GM12878 (cell line): ENCODE measurements at regions not wholly inside any gene's neighbourhood (a gene's known extent, or its start where the extent isn't known, plus 50 kb on each side); places are given as distances from the start of the nearest gene placed in this dataset.

Experiments used
- ATAC-seq: fragments of 200-7000 bp; cut with Tn5 transposase; 3 replicates; pipeline ENCODE4 v1.9.1; 2020; ENCODE audit warnings: mild to moderate bottlenecking, moderate library complexity
- BruUV-seq: library from RNA; stranded (reverse); fragments of 400-500 nt; replicated peaks from 2 replicates; lab custom pipeline; 2021; lab: Mats Ljungman, UMichigan
- CTCF ChIA-PET: fragments of 300-600 bp; sonication (Branson Sonifier 250); formaldehyde crosslinking; extraction: SDS; loops from one replicate; lab custom pipeline; 2021; ENCODE audit warnings: inconsistent platforms; lab: Yijun Ruan, JAX
- POLR2A ChIA-PET: fragments of 350-600 bp; formaldehyde crosslinking; extraction: SDS; loops from one replicate; lab custom pipeline; 2021; ENCODE audit warnings: inconsistent platforms; lab: Charles Lee
- RAD21 ChIA-PET: fragments of 300-600 bp; sonication (Branson Sonifier 250); formaldehyde crosslinking; loops from one replicate; lab custom pipeline; 2023; ENCODE audit warnings: antibody characterized with exemption; ENCODE audit not compliant: unreplicated experiment; lab: Charles Lee
- SMC1A ChIA-PET: fragments of 300-600 bp; sonication (Branson Sonifier 250); formaldehyde crosslinking; loops from one replicate; lab custom pipeline; 2023; ENCODE audit not compliant: unreplicated experiment, uncharacterized antibody; lab: Charles Lee
- DNase-seq: peaks from one replicate; pipeline ENCODE4 v3.0.0-alpha.2; 2011; ENCODE audit warnings: low read depth, low spot score
- FAIRE-seq: peaks from 3 replicates; lab custom pipeline; 2011; peaks lifted over from hg19 to GRCh38; lab: Jason Lieb, UNC
- H2AFZ ChIP-seq: 2 replicates; pipeline ENCODE4 v1.6.0; 2011; ENCODE audit warnings: low read depth, low read length, control low read depth; ENCODE audit not compliant: control insufficient read depth
- H3K27ac ChIP-seq: 2 replicates; pipeline ENCODE4 v1.5.1; 2011; ENCODE audit warnings: control low read depth; ENCODE audit not compliant: control insufficient read depth, insufficient read depth
- H3K27me3 ChIP-seq, 2 experiments: replicated peaks in 1 of 2; 2 replicates each; pipeline versions ENCODE4 v1.6.0 to v1.6.1; 2011; ENCODE audit warnings: low read length in 1 of 2; ENCODE audit not compliant: control insufficient read depth in 2 of 2, insufficient read depth in 2 of 2
- H3K36me3 ChIP-seq, 2 experiments: 2 replicates each; pipeline ENCODE4 v1.5.1; 2011; ENCODE audit warnings: low read length in 1 of 2; ENCODE audit not compliant: control insufficient read depth in 2 of 2, insufficient read depth in 2 of 2
- H3K4me1 ChIP-seq: 2 replicates; pipeline ENCODE4 v1.6.1; 2011; ENCODE audit warnings: mild to moderate bottlenecking, low read length, moderate library complexity, mixed read lengths; ENCODE audit not compliant: control insufficient read depth, insufficient read depth
- H3K4me2 ChIP-seq: 2 replicates; pipeline ENCODE4 v1.6.0; 2011; ENCODE audit warnings: control low read depth; ENCODE audit not compliant: control insufficient read depth, insufficient read depth
- H3K4me3 ChIP-seq: fragments of 200-600 bp; sonication (generic); 2 replicates; pipeline ENCODE4 v1.5.1; 2016
- H3K79me2 ChIP-seq: 2 replicates; pipeline ENCODE4 v1.6.0; 2011; ENCODE audit warnings: low read length; ENCODE audit not compliant: control insufficient read depth, insufficient read depth
- H3K9ac ChIP-seq: 2 replicates; pipeline ENCODE4 v1.8.0; 2011; ENCODE audit warnings: low read length, control low read depth, mixed read lengths; ENCODE audit not compliant: control insufficient read depth, insufficient read depth
- H3K9me3 ChIP-seq: replicated peaks from 3 replicates; pipeline ENCODE4 v1.5.1; 2011; ENCODE audit warnings: mild to moderate bottlenecking, low read length; ENCODE audit not compliant: control insufficient read depth, insufficient read depth
- H4K20me1 ChIP-seq: 2 replicates; pipeline ENCODE4 v1.6.0; 2011; ENCODE audit not compliant: control insufficient read depth, insufficient read depth
- BHLHE40 ChIP-seq, 2 experiments: fragments of 450-650 bp in 1 of 2; IDR thresholded peaks; 2 replicates each; pipeline ENCODE4 v1.6.1; 2011 to 2017; ENCODE audit warnings: low read depth in 2 of 2, borderline replicate concordance in 1 of 2, improper control_type of control experiment in 1 of 2, low read length in 1 of 2, mild to moderate bottlenecking in 1 of 2
- FOS ChIP-seq: IDR thresholded peaks from 3 replicates; pipeline ENCODE4 v1.6.1; 2011; ENCODE audit warnings: borderline replicate concordance; ENCODE audit not compliant: insufficient read length; ENCODE audit errors: extremely low read depth
- GATAD2B ChIP-seq: fragments of 450-650 bp; conservative IDR thresholded peaks from 2 replicates; pipeline ENCODE4 v1.6.1; 2017; ENCODE audit warnings: low read depth, mild to moderate bottlenecking, moderate library complexity
- HCFC1 ChIP-seq: fragments of 150-350 bp; IDR thresholded peaks from 2 replicates; pipeline ENCODE4 v1.6.1; 2014; ENCODE audit warnings: low read length
- IKZF1 ChIP-seq: fragments of 450-650 bp; conservative IDR thresholded peaks from 2 replicates; pipeline ENCODE4 v1.6.1; 2017; ENCODE audit warnings: antibody characterized with exemption, mild to moderate bottlenecking
- IKZF2 ChIP-seq, 2 experiments: fragments of 450-650 bp; IDR thresholded peaks; 2 replicates each; pipeline ENCODE4 v1.6.1; 2017; ENCODE audit warnings: mild to moderate bottlenecking in 2 of 2, moderate library complexity in 2 of 2
- MYB ChIP-seq: fragments of 150-350 bp; IDR thresholded peaks from 2 replicates; pipeline ENCODE4 v1.6.1; 2014; ENCODE audit warnings: mild to moderate bottlenecking, low read depth, low read length, borderline replicate concordance
- NFXL1 ChIP-seq: fragments of 450-650 bp; IDR thresholded peaks from 2 replicates; pipeline ENCODE4 v1.6.1; 2017; ENCODE audit warnings: antibody characterized with exemption, mild to moderate bottlenecking, borderline replicate concordance
- NFYA ChIP-seq: IDR thresholded peaks from 2 replicates; pipeline ENCODE4 v1.6.1; 2011; ENCODE audit warnings: low read depth, mild to moderate bottlenecking, low read length, improper control_type of control experiment, borderline replicate concordance
- POU2F2 ChIP-seq: IDR thresholded peaks from 3 replicates; pipeline ENCODE4 v1.6.1; 2011; ENCODE audit warnings: low read depth, mild to moderate bottlenecking, low read length, borderline replicate concordance
- PRDM15 ChIP-seq: fragments of 450-650 bp; formaldehyde crosslinking; IDR thresholded peaks from 2 replicates; pipeline ENCODE4 v1.4.0; 2020; ENCODE audit warnings: mild to moderate bottlenecking, moderate library complexity
- ZBTB11 ChIP-seq: fragments of 450-650 bp; formaldehyde crosslinking; IDR thresholded peaks from 2 replicates; pipeline ENCODE4 v1.5.0; 2022; ENCODE audit warnings: mild to moderate bottlenecking, missing genetic modification characterization
- WGBS: methylation state at CpG from one replicate; pipeline ENCODE4 v1.1.6; 2016; ENCODE audit warnings: low lambda C conversion rate; ENCODE audit not compliant: insufficient replicate concordance, insufficient coverage; ENCODE audit errors: missing lambda C conversion rate; 5-methylcytosine and 5-hydroxymethylcytosine counted together
- in situ Hi-C: fragments of 300-500 bp; cut with MboI; formaldehyde crosslinking; loops from 9 replicates; pipeline ENCODE4 v1.14.3; 2018; ENCODE audit warnings: mixed read lengths
- intact Hi-C: fragments of 100-400 bp; cut with micrococcal nuclease; formaldehyde crosslinking; loops from one replicate; pipeline ENCODE4 v1.14.2; 2022; ENCODE audit not compliant: unreplicated experiment
- TF ChIP-seq, protein P1 (sequence below): fragments of 450-650 bp; IDR thresholded peaks from 2 replicates; pipeline ENCODE4 v1.6.1; 2014; ENCODE audit warnings: mild to moderate bottlenecking
- TF ChIP-seq, protein P2 (sequence below): fragments of 450-650 bp; IDR thresholded peaks from 2 replicates; pipeline ENCODE4 v1.6.1; 2017; ENCODE audit warnings: mild to moderate bottlenecking

GRCh38 chr5:33261747-33262146, 179.0 kb upstream of the TARS1 start (continued):
- TF ChIP-seq MYB = no peak
- TF ChIP-seq, protein P1, sequence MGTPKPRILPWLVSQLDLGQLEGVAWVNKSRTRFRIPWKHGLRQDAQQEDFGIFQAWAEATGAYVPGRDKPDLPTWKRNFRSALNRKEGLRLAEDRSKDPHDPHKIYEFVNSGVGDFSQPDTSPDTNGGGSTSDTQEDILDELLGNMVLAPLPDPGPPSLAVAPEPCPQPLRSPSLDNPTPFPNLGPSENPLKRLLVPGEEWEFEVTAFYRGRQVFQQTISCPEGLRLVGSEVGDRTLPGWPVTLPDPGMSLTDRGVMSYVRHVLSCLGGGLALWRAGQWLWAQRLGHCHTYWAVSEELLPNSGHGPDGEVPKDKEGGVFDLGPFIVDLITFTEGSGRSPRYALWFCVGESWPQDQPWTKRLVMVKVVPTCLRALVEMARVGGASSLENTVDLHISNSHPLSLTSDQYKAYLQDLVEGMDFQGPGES = no peak
- TF ChIP-seq BHLHE40 (IDR thresholded peaks at IDR 0.05; ENCODE audit: borderline replicate concordance in 1 of 2, low read depth in 2 of 2, low read length in 1 of 2) = no peak
- TF ChIP-seq IKZF1 = no peak
- no peak for TF ChIP-seq IKZF2 (IDR thresholded peaks at IDR 0.05)
- no peak for TF ChIP-seq HCFC1
- no peak for TF ChIP-seq NFXL1

GRCh38 chr5:33267801-33268200, 173.0 kb upstream of the TARS1 start:
- DNase-seq (no peak), ATAC-seq (no peak), FAIRE-seq (no peak)
- RAD21 ChIA-PET = no interaction called here
- Histone ChIP-seq H3K4me1 (no peaks in the 10 kb centered on the region), H3K9ac (no peak overlapping the region), H3K36me3 (no peaks in the 10 kb centered on the region), H3K27ac (no peak overlapping the region), H3K4me3 (no peak overlapping the region), H2AFZ (no peak overlapping the region), H3K79me2 (no peaks in the 10 kb centered on the region), H4K20me1 (no peaks in the 10 kb centered on the region), H3K27me3 (no peaks in the 10 kb centered on the region; a peak in 1 of 4 replicates), H3K4me2 (no peak overlapping the region), H3K9me3 (no peaks in the 10 kb centered on the region)
- POLR2A ChIA-PET = no interaction called here
- CTCF ChIA-PET = no interaction called here
- no TSS peak for BruUV-seq
- SMC1A ChIA-PET = no interaction called here
- intact Hi-C loops = no loop called here
- in situ Hi-C loops = no loop called here
- WGBS = 58% methylated on average over 1 of the region's 1 CpG
- TF ChIP-seq PRDM15 (CRISPR knock-in tag) (no peak), ZBTB11 (CRISPR knock-in tag) (no peak), POU2F2 (no peak), FOS (no peak), NFYA (no peak), GATAD2B (no peak)
- TF ChIP-seq, protein P2, sequence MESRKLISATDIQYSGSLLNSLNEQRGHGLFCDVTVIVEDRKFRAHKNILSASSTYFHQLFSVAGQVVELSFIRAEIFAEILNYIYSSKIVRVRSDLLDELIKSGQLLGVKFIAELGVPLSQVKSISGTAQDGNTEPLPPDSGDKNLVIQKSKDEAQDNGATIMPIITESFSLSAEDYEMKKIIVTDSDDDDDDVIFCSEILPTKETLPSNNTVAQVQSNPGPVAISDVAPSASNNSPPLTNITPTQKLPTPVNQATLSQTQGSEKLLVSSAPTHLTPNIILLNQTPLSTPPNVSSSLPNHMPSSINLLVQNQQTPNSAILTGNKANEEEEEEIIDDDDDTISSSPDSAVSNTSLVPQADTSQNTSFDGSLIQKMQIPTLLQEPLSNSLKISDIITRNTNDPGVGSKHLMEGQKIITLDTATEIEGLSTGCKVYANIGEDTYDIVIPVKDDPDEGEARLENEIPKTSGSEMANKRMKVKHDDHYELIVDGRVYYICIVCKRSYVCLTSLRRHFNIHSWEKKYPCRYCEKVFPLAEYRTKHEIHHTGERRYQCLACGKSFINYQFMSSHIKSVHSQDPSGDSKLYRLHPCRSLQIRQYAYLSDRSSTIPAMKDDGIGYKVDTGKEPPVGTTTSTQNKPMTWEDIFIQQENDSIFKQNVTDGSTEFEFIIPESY = no peak
